MM.1S (cell line): ENCODE measurements at regions not wholly inside any gene's neighbourhood (a gene's known extent, or its start where the extent isn't known, plus 50 kb on each side); places are given as distances from the start of the nearest gene placed in this dataset.

Experiments used
- DNase-seq: peaks from one replicate; pipeline ENCODE4 v3.0.0-alpha.2; 2015
- H2AFZ ChIP-seq: fragments of 300-600 bp; sonication (generic); 2 replicates; pipeline ENCODE4 v1.6.0; 2016; ENCODE audit warnings: antibody characterized with exemption, low read length
- H3F3A ChIP-seq: fragments of 300-600 bp; sonication (generic); 2 replicates; pipeline ENCODE4 v1.6.1; 2016; ENCODE audit warnings: mild to moderate bottlenecking, antibody characterized with exemption, low read length, moderate library complexity, mixed read lengths; ENCODE audit not compliant: insufficient read depth
- H3K27ac ChIP-seq: fragments of 300-600 bp; sonication (generic); 2 replicates; pipeline ENCODE4 v1.5.1; 2016; ENCODE audit warnings: mild to moderate bottlenecking, low read length
- H3K27me3 ChIP-seq: fragments of 300-600 bp; sonication (generic); replicated peaks from 2 replicates; pipeline ENCODE4 v1.6.0; 2016; ENCODE audit warnings: low read length; ENCODE audit not compliant: insufficient read depth
- H3K36me3 ChIP-seq: fragments of 300-600 bp; sonication (generic); replicated peaks from 2 replicates; pipeline ENCODE4 v1.6.1; 2016; ENCODE audit warnings: mild to moderate bottlenecking, low read length, mixed read lengths; ENCODE audit not compliant: insufficient read depth
- H3K4me1 ChIP-seq: fragments of 300-600 bp; sonication (generic); 2 replicates; pipeline ENCODE4 v1.6.1; 2016; ENCODE audit warnings: low read length, mixed read lengths
- H3K4me2 ChIP-seq: fragments of 300-600 bp; sonication (generic); 2 replicates; pipeline ENCODE4 v1.6.0; 2016; ENCODE audit warnings: low read depth, low read length
- H3K4me3 ChIP-seq: fragments of 300-600 bp; sonication (generic); 2 replicates; pipeline ENCODE4 v1.5.1; 2016; ENCODE audit warnings: low read length, mixed read lengths
- H3K79me2 ChIP-seq: fragments of 300-600 bp; sonication (generic); 2 replicates; pipeline ENCODE4 v1.6.1; 2016; ENCODE audit warnings: mixed run types, low read length, mixed read lengths
- H3K9ac ChIP-seq: fragments of 300-600 bp; sonication (generic); 2 replicates; pipeline ENCODE4 v1.6.1; 2016; ENCODE audit warnings: low read length, mixed read lengths
- H3K9me2 ChIP-seq: fragments of 300-600 bp; sonication (generic); replicated peaks from 2 replicates; pipeline ENCODE4 v1.6.1; 2016; ENCODE audit warnings: mild to moderate bottlenecking, low read length, mixed read lengths; ENCODE audit not compliant: insufficient read depth
- H3K9me3 ChIP-seq: fragments of 300-600 bp; sonication (generic); replicated peaks from 2 replicates; pipeline ENCODE4 v1.6.1; 2016; ENCODE audit warnings: mild to moderate bottlenecking, low read length, mixed read lengths; ENCODE audit not compliant: insufficient read depth
- H4K20me1 ChIP-seq: fragments of 300-600 bp; sonication (generic); 2 replicates; pipeline ENCODE4 v1.6.1; 2016; ENCODE audit warnings: mild to moderate bottlenecking, low read length, moderate library complexity, mixed read lengths; ENCODE audit not compliant: insufficient read depth
- CTCF ChIP-seq: fragments of 300-600 bp; sonication (generic); IDR thresholded peaks from 2 replicates; pipeline ENCODE4 v1.5.1; 2016; ENCODE audit warnings: antibody characterized with exemption, low read length, mixed read lengths
- EZH2 ChIP-seq: fragments of 300-600 bp; sonication (generic); optimal IDR thresholded peaks from 2 replicates; pipeline ENCODE3; 2017; ENCODE audit warnings: low read depth, mild to moderate bottlenecking, antibody characterized with exemption, low read length, mixed read lengths
- EZH2phosphoT487 ChIP-seq: fragments of 300-600 bp; sonication (generic); IDR thresholded peaks from 2 replicates; pipeline ENCODE4 v1.6.1; 2018; ENCODE audit warnings: antibody characterized with exemption, low read length

DNA sequence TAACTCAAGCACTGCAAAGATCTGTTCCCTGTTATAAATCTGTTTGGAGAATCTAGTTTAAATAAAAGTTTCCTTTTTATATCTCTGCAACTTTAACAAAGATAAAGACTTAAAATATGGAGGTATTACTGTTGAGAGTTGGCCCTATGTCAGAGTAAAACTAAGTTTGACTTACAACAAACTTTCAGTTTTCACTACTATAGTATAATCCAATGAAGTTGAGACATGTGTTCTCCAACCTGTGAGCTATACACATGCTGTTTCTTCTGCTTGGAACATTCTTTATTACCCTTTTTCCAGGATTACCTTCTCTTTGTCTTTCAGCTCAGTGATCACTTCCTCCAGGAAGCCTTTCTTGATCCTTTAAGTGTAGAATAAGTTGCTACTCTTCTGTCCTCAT lies 1109.3 kb downstream of the MAT2B start:
- Histone ChIP-seq H3K4me1 (no peaks in the 10 kb centered on the region), H3K27me3 (no peaks in the 10 kb centered on the region), H3K4me2 (no peak overlapping the region), H3K9ac (no peak overlapping the region), H3F3A (no peaks in the 10 kb centered on the region), H3K27ac (no peak overlapping the region), H3K79me2 (no peaks in the 10 kb centered on the region), H4K20me1 (no peaks in the 10 kb centered on the region), H3K9me2 (no peaks in the 10 kb centered on the region), H3K4me3 (no peak overlapping the region), H3K9me3 (no peaks in the 10 kb centered on the region), H3K36me3 (no peaks in the 10 kb centered on the region), H2AFZ (no peak overlapping the region)
- TF ChIP-seq EZH2 (no peak), CTCF (no peak), EZH2phosphoT487 (no peak)
- DNase-seq = no peak

GRCh38 chr5:164617290-164617689 lies 1111.9 kb downstream of the MAT2B start:
- Histone ChIP-seq H3K4me1 (no peaks in the 10 kb centered on the region), H3K9ac (no peak overlapping the region), H3K4me3 (no peak overlapping the region), H3F3A (no peaks in the 10 kb centered on the region), H3K79me2 (no peaks in the 10 kb centered on the region), H4K20me1 (no peaks in the 10 kb centered on the region), H2AFZ (no peak overlapping the region), H3K27me3 (no peaks in the 10 kb centered on the region), H3K9me3 (no peaks in the 10 kb centered on the region), H3K27ac (no peak overlapping the region), H3K9me2 (no peaks in the 10 kb centered on the region), H3K4me2 (no peak overlapping the region), H3K36me3 (no peaks in the 10 kb centered on the region)
- no peak for TF ChIP-seq EZH2
- TF ChIP-seq CTCF = no peak
- TF ChIP-seq EZH2phosphoT487 = no peak
- DNase-seq = no peak

DNA sequence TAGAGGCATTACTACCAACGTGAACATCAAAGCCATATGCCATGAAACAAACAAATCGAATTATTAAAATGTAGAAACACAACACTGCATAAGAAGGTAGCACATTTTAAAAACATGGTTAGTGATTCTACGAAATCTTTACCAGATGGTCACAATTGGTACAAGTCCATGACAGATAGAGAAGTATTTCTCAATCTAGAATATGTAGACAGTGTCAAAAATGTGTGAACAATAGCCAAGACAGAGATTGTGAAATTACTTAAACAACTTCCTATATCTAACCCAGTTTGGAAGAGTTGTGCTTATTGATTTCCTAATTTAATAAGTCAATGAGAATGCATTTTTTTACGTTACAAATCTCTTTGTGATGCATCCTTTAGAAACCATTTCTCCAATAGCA lies 1121.6 kb downstream of the MAT2B start:
- Histone ChIP-seq H3K79me2 (no peaks in the 10 kb centered on the region), H3K4me2 (no peak overlapping the region), H3K4me3 (no peak overlapping the region), H3K36me3 (no peaks in the 10 kb centered on the region), H3K4me1 (no peaks in the 10 kb centered on the region), H3K9me3 (no peaks in the 10 kb centered on the region), H4K20me1 (no peaks in the 10 kb centered on the region), H3K9ac (no peak overlapping the region), H3F3A (no peaks in the 10 kb centered on the region), H2AFZ (no peak overlapping the region), H3K27me3 (no peaks in the 10 kb centered on the region), H3K27ac (no peak overlapping the region), H3K9me2 (no peaks in the 10 kb centered on the region)
- no peak for DNase-seq
- TF ChIP-seq CTCF (no peak), EZH2phosphoT487 (no peak), EZH2 (no peak)
